HG03571 (cell line): ENCODE measurements at regions not wholly inside any gene's neighbourhood (a gene's known extent, or its start where the extent isn't known, plus 50 kb on each side); places are given as distances from the start of the nearest gene placed in this dataset.

Source experiments
- ATAC-seq: cut with Tn5 transposase; IDR thresholded peaks from one replicate; pipeline ENCODE4 v1.9.1; 2021; ENCODE audit not compliant: unreplicated experiment

DNA sequence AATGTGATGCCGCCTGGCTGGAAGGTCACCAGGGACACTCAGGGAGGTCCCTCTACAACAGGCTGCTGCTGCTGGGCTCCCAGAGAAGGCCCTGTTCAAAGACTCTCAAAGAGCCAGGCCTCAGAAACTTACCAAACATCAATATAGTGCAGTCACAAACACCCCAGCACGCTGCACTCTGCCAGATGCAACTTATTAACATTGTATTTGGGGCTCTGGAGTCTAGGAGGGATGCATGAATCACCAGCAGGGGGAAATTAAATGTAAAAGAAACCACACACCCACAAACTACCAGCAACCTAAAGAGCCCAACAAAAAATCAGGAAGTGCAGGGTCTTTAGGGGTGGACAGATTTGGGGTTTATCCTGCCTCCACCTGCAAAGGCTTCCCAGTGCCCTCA is 74.6 kb upstream of the SPATA12 start:
- ATAC-seq = no peak

DNA sequence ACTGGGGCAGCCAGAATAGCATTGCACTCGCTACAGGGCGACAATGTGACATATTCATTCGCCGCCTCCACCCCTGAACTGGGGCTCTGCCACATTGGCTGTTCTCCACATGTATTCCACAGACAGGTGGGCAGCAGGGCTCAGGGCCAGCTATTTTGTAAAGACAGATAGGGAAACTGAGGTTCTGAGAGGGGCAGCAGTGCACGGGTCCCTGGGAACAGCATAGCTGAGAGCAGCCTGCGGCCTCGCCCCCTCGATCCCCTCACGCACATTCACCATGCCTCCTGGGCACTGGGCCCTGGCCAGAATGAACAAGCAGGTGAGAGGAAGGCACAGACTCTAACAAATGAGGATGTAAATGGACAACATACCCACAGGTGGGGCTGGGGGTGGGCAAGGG is 75.0 kb upstream of the SPATA12 start:
- no peak for ATAC-seq

GRCh38 chr3:56983427-56983826 is 77.0 kb upstream of the SPATA12 start:
- ATAC-seq = no peak

GRCh38 chr3:56981445-56982230 is 78.8 kb upstream of the SPATA12 start:
- ATAC-seq = no peak

GRCh38 chr3:56980798-56981390 is 79.6 kb upstream of the SPATA12 start:
- ATAC-seq = no peak

DNA sequence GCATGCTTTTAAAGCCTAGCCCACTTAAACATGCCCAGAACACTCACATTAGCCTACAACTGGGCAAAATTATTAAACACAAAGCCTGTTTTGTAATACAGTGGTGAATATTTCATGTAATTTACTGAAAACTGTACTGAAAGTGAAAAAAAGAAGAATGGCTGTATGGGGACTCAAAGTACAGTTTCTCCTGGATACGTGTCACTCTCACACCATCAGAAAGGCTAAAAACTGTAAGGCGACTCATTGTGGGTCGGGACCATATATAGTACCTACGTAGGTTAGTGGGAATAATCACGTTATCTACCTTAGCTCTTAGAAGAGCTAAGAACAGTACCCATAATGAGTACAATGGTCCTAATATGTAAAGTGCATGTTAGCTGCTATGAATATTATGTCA is 80.2 kb upstream of the SPATA12 start:
- ATAC-seq = no peak

DNA sequence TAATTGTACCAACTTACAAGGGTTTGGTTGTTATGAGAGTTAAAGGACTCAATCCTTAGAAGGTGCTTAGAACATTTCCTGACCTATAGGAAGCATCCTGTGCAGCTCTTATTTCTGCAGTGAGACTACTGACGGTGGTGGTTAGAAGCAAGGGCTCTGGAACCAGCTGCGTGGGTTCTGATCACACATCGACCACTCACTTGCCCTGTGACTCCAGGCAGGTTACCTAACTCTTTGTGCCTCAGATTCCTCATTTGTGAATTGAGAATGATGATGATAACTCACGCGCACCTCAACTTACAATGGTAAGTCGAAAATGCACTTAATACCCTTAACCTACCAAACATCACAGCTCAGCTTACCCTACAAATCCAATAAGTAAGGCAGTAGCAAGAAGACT is 80.7 kb upstream of the SPATA12 start:
- ATAC-seq = no peak

- no peak for ATAC-seq
Measured at GRCh38 chr3:56977561-56977889, 82.9 kb upstream of the SPATA12 start.

- ATAC-seq = no peak
Measured at GRCh38 chr3:56976651-56977560, 83.6 kb upstream of the SPATA12 start.

- ATAC-seq = no peak
Measured at GRCh38 chr3:56975567-56975966, 84.9 kb upstream of the SPATA12 start.

DNA sequence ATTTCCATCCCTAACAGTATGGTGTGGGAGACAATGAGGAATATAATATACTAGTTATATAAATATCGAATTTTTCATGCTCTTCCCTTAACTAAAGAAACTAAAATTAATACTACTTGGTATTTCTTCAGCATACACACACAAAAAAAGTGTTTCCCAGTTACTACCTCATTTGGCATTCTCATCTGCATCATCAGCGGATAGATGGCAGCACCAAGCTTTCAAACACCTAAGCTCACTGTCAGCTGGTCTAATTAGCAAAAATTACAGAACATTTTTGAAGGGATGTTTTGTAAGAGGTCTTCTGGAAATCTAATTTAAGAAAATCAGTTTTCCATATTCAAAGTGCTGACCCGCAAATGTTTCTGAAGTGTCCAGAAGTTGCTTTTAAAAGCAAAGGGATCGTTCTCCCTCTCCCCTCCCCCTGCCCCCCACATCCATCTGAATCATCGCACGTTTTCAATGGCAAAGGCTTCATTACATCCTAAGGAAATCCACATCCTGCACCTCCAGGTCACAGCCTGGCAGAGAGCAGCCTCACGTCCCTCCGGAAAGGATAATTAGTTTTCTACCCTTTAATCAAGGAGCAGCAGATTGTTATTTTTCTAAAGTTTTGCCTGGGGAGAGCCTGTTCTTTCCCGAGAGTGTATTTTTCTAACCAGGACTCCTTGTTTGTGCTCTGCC is 86.1 kb upstream of the SPATA12 start:
- no peak for ATAC-seq

DNA sequence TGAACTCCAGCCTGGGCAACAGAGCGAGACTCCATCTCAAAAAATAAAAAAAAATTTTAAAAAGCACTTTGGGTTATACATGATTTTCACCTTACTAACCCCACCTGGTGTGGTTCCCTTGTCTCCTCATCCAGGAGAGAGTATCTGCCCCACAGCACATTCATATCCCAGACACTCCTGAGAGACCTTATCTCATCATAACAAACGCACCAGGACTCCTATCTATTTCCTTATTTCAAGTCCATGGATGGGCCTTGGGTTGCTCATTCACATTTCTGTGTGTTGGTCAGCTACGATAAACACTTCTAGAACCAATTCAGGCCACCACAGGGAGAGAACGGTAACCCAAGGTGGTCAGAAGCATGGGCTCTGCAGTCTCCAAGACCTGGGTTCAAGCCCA is 88.6 kb upstream of the SPATA12 start:
- ATAC-seq = no peak

DNA sequence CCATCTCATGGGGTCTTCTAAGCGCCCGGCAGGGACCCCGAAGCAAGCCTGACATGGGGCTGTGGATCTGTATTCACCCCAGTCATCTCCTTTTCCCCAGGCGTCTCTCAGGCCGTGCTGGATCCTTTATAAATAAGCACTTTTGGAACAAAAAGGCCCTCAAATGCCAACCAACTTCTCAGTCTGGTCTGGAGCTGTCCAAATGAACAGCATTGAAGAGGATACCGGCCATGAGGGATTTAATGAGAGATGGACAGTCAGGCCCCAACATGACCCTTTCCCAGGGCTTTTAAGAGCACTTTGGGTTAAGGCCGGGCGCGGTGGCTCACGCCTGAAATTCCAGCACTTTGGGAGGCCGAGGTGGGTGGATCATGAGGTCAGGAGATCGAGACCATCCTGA is 89.2 kb upstream of the SPATA12 start:
- no peak for ATAC-seq

DNA sequence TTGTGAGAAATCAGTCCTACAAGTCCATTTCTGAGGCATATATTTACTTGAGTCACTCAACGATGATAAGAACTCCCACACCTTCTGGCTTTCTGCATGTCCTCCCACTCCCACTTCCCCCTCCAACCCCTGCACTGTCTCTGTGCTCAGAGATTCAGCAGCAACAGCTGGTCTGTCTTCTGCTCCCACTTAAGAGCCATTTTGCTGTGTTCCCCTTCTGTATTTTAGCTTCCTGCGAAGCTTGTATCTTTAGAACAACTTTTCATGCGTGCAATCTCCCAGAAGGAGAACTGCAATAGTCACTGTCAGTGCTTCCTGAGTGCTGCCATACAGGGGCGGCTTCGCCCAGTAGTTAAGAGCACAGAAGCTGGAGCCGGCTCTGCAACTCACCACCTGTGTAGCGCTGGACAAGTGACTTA is 90.0 kb upstream of the SPATA12 start:
- ATAC-seq = no peak

DNA sequence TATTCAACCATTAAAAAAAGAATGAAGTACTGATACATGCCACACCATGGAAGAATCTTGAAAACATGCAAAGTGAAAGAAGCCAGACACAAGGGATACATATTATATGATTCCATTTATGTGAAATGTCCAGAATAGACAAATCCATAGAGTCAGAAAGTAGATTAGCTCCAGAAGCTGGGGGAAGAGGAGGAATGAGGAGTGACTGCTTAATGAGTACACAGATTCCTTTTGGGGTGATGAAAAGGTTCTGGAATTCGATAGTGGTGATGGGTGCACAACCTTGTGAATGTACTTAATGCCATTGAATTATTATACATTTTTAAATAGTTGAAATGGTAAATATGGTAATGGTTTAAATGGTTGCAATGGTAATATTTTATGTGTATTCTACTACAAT is 90.6 kb upstream of the SPATA12 start:
- no peak for ATAC-seq

GRCh38 chr3:56966509-56966908 is 94.0 kb upstream of the SPATA12 start:
- no peak for ATAC-seq

- no peak for ATAC-seq
Measured at GRCh38 chr3:56966104-56966503, 94.4 kb upstream of the SPATA12 start.

- no peak for ATAC-seq
Measured at GRCh38 chr3:56962922-56963321, 97.5 kb upstream of the SPATA12 start.

- ATAC-seq = no peak
Measured at GRCh38 chr3:56962206-56962605, 98.3 kb upstream of the SPATA12 start.

DNA sequence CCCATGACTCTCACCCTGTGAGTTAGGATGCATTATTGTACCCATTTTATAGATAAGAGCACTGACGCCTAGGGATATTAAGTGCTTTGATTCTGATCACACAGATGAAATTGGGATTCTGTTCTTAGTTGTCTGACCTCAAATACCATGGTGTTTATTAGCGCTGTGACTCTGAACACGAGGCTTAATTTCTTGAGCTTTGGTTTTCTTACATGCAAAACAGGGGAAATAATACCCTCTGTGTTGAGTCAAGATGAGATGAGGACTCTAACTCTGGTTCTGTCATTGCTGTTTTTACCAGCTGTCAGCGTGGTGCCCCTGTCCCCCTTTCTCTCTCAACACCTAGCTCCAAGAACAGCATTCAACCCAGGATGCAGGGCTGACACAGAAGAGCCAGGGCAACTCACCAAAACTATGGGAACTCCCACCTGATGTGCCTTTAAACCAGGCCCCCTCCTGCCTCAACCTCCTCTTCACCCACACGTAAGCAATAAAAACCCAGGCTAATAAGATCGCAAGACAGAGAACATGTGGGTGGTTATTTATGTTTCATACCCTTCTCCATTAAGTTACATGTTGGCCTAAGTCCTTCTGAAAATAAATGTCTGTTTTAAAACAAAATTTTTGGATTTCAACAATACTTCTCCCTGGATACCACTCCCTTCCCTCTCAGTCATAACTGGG is 100.1 kb upstream of the SPATA12 start:
- no peak for ATAC-seq

DNA sequence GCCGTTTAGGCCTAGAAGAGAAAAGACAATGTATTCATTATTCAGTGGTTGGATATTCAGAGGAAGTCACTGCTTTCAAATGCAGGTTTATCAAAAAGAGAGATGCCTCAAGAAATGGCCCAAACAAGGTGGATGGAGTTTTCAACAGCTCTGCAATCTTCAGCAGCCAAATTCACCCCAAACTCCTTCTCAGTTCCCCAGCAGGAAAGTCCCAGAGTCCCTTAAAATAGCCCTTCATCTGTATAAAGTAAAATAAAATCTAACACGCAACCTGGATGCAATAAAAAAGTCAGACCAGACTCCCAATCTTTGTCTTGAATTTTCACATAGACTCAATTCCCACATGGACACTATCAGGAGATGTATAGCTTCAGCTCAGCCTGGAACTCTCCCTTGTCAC is 101.6 kb upstream of the SPATA12 start:
- no peak for ATAC-seq
